ENCODE measurements at regions not wholly inside any gene's neighbourhood (a gene's known extent, or its start where the extent isn't known, plus 50 kb on each side); places are given as distances from the start of the nearest gene placed in this dataset.

DNA sequence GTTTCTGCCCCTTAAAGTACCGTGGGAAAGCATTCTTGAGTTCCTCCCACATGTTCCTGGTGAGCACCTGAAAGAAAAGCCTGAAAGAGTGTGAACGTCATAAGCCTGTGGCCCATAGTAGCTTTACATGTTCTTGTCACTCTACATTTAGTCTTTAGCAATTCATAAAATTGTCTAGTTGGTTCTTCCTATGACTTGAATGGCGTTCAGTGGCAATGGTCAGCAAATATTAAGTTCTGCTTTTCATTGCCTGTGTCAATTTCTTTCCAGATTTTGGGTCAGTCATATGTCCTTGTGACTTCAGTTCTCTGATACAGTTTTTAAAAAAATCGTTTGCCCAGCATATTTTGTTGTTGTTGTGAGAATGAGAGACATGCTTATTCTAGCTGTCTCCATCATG lies 650.0 kb upstream of the BOD1L1 start:
- TF ChIP-seq, protein P1, sequence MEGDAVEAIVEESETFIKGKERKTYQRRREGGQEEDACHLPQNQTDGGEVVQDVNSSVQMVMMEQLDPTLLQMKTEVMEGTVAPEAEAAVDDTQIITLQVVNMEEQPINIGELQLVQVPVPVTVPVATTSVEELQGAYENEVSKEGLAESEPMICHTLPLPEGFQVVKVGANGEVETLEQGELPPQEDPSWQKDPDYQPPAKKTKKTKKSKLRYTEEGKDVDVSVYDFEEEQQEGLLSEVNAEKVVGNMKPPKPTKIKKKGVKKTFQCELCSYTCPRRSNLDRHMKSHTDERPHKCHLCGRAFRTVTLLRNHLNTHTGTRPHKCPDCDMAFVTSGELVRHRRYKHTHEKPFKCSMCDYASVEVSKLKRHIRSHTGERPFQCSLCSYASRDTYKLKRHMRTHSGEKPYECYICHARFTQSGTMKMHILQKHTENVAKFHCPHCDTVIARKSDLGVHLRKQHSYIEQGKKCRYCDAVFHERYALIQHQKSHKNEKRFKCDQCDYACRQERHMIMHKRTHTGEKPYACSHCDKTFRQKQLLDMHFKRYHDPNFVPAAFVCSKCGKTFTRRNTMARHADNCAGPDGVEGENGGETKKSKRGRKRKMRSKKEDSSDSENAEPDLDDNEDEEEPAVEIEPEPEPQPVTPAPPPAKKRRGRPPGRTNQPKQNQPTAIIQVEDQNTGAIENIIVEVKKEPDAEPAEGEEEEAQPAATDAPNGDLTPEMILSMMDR (conservative IDR thresholded peaks at IDR 0.05): no peak
- no peak for TF ChIP-seq EZH2 (IDR thresholded peaks at IDR 0.05; ENCODE audit: low read depth)
